ENCODE measurements at regions not wholly inside any gene's neighbourhood (a gene's known extent, or its start where the extent isn't known, plus 50 kb on each side); places are given as distances from the start of the nearest gene placed in this dataset.
"Not testable (repeated sequence)": the region's sequence is repeated elsewhere in the genome, so short reads cannot be mapped to it uniquely, and the experiment has no call there.

DNA sequence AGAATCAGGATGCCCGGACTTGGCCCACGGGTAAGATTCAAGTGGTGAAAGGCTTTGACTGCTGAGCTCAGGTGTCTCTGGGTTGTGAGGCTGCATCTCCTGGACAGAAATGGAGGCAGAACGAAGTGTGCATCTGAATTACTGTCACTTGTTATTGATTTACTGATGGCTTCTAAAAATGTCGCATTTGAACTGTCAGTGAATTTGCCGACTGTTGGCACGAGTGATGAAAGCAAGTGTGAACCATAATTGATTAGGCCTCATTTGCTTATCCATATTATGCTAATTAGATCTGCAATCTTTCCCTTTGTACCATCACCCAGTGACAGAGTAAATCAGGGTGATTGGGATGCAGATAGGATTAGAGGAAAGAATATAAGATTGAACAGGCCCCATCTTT lies 252.4 kb downstream of the NUF2 start:
- DNase-seq, result no peak

DNA sequence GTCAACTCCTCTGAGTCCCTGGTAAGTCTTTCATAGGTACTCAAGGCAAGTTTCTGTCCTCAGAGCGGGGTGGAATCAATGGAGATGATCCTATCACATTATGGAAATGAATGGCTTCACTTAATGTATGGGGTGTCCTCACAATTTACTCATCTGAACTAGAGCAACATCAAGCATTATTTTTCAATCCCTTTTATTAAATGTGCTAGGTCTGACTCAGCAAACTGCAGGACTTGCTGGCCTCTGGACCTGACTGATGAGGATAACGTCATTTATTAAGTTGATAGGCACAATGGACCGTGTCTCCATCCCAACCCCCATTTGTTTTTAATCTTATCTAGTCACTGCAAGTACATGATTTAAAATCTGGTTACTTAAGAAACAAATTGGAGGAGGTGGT lies 259.2 kb downstream of the NUF2 start:
- no peak for DNase-seq

DNA sequence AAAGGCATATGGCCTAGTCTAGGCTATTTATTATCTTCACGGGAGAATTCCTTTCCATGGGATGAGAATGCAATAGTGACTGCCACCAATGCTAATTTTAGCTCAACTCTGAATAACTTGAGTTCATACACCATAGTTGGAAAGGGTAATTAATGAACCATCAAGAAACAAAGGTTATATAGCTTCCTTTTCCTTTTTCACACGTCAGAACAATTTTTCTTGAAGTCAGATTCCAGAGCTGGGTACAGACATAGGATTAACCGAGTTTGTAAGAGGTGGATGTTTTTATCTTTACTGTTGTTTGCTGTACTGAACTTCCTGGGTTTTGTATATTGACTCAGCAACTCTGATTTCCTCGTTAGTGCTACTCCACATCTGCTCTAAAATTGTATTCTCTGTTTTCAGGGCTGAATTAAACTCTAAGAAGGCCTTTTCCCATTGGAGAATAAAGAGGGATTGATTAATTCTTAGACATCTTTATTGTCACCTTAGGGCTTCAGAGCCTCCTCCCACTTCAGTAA lies 262.0 kb downstream of the NUF2 start:
- no peak for DNase-seq

DNA sequence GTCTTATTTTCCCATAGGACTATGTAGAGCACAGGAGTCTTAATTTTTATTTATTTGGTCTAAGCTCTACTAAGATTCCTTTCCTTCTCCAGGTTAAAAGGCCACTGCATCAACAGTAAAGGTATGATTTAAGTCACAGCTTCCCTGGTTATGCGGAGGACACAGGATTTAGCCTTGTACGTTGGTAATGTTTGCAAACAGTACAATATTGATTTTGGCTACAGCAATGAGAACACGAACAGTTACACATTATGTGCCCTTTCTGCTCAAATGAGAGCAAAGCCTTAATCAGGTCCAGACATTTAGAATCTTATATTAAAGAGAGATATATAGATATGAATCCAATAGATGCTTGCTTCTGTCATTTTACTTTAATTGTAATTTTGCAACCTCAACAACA lies 264.0 kb downstream of the NUF2 start:
- no peak for DNase-seq

DNA sequence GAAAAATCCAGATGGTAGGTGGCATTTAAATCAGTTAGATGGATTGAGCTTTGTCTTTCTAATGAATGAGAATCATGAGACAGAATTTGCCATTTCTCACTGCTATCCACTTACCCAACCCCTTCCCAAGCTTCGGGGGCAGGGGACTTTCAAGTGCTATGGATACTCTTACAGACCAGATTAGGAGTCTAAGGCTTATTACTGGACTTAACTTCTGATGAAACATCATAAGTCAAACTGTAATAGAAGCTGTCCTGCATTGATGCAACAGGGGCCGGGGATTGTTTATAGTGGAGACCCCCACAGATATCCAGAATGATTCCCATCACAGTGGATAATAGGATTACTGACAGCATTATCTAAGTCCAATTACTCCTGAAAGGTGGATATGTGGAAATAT lies 267.0 kb downstream of the NUF2 start:
- no peak for DNase-seq

DNA sequence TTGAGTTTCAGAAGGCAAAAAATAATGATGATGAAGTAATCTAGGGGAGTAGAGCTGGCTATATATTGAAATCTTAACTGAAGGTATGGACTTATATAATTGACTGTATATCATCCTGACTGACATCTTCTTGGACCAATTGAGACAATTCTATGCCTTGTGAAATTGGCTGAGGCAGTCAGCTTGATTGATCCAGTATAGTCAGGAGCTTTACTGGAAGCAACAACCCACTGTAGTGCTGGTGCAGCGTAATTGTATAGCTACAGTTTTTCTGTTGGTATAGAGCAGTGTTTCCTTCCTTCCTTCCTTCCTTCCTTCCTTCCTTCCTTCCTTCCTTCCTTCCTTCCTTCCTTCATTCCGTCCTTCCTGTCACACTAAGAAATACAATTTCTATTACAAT lies 268.0 kb downstream of the NUF2 start:
- no peak for DNase-seq

DNA sequence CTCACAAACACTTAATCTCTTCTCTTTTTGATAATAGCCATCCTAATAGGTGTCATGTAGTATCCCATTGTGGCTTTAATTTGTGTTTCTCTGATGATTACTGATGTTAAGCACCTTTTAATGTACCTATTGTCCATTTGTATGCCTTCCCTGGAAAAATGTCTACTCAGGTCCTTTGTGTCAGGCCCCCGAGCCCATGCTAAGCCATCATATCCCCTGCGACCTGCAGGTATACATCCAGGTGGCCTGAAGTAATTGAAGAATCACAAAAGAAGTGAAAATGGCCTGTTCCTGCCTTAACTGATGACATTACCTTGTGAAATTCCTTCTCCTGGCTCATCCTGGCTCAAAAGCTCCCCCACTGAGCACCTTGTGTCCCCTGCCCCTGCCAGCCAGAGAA lies 269.4 kb downstream of the NUF2 start:
- not testable (repeated sequence) for DNase-seq

DNA sequence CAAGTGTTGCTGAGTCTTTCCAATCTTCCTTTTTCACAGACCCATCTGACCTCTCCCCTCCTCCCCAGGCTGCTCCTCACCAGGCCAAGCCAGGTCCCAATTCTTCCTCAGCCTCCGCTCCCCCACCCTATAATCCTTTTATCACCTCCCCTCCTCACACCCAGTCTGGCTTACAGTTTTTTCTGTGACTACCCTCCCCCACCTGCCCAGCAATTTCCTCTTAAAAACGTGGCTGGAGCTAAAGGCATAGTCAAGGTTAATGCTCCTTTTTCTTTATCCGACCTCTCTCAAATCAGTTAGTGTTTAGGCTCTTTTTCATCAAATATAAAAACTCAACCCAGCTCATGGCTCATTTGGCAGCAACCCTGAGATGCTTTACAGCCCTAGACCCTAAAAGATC lies 270.9 kb downstream of the NUF2 start:
- DNase-seq, result not testable (repeated sequence)

DNA sequence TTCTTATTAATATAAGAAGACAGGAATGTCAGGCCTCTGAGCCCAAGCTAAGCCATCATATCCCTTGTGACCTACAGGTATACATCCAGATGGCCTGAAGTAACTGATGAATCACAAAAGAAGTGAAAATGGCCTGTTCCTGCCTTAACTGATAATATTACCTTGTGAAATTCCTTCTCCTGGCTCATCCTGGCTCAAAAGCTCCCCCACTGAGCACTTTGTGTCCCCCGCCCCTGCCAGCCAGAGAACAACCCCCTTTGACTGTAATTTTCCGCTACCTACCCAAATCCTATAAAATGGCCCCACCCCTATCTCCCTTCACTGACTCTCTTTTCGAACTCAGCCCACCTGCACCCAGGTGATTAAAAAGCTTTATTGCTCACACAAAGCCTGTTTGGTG lies 274.4 kb downstream of the NUF2 start:
- DNase-seq, result not testable (repeated sequence)

DNA sequence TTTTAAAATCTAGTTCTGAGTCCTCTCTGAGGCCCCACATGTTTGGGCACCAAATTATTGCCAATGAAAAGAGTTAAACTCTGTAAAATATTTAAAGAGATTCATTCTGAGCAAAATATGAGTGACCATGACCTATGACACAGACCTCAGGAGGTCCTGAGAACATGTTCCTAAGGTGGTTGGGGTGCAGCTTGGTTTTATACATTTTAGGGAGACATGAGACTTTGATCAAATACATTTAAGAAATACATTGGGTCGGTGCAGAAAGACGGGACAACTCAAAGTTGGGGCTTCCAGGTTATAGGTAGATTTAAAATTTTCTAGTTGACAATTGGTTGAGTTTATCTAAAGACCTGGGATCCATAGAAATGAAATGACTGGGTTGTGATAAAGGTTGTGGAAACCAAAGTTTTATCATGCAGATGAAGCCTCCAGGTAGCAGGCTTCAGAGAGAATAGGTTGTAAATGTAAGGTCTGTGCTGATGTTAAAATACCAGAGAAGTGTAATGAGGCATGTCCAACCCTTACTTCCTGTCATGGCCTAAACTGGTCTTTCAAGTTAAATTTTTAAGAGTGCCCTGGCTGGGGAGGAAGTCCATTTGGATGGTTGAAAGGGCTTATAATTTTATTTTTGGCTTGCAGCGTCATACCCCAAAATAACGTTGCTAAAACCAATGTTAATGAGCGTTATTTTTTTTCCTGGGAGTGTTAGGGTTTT lies 274.9 kb downstream of the NUF2 start:
- no peak for DNase-seq

DNA sequence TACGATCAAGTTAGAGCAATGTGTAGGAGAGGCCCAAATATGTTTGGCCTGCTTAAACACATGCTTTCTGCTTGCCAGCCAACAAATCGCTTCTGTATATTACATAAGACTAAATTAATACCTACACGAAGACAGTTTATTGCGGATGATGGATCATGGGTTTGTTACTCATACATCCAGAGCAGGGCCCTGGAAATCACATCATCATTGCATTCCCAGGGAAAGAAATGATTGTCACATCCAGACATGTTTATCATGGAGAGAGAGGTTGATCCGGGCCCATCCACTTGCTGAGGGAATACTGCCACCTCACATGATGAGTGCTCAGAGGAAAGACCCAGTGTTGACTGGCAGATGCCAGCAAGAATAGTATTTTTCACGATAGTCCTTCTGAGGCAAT lies 282.6 kb downstream of the NUF2 start:
- no peak for DNase-seq

DNA sequence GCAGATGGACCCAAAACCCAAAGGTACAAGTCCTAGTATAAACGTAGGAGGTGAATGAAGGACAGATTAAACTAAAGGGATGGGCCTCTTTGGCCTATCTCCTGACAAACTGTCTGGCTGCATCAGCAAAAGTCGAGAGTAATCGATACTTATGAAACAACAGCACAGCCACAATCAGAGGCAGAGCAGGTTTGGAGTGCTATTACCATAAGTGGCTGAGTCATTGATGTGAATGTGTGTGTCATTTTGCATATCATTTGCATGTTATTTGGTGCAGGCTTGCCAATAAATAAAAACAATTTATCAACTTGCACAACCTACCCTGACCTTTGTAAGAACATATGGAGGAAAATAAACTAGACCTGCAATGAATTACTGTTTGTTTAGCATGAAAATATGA lies 283.1 kb downstream of the NUF2 start:
- no peak for DNase-seq

DNA sequence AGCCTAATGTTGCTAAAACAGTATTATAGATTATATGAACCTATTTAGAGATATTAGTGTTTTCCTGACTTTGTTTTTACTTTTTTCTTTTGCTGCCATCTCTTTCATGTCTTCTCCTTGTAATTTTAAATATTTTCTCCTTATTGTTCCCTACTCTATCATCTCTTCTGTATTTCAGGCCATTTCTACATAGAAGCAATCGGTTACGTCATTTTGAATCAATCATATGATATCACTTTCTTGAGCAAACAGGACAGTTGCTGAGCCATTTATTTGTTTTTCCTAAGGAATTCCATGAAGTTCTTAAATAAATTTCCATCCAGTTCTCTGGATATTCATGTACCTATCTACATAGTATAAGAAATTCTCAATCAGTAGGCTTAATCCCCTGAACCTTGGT lies 287.2 kb downstream of the NUF2 start:
- no peak for DNase-seq

DNA sequence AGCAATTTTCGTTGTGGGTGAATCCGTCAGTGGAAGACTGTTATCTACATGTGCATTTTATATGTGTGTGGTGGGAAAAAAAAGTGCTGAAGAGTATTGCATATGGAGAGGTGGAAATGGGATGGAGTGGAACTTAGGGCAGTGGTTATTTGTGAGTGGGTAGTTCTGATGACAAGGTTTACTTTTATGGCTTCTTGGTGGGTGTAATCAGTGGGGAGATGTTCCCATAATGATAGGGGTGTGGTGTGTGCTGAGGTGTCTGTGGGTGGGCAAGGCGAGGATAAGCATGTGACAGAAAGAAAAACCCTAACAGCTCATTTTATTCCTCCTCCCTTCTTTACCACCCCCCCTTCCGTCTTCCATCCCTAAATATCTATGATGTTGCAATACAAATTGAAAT lies 288.1 kb downstream of the NUF2 start:
- no peak for DNase-seq

DNA sequence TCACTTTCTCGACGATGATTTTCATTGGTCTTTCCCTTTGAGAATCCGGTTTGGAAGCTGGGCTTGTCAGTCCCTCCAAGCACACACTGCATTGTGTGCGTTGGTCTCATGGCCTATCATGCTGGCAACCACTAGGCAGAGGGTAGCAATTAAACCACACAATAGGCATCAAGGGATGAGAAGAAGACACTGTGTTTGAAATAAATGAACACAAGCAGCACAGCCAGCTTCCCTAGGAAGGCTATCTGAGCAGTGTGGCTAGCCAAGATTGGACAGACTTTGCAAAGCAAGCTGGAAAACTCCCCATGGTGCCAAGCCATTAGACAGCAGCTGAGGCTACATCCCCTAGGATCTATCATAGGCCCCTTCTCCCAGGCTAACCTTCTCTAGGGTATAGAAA lies 288.7 kb downstream of the NUF2 start:
- no peak for DNase-seq

DNA sequence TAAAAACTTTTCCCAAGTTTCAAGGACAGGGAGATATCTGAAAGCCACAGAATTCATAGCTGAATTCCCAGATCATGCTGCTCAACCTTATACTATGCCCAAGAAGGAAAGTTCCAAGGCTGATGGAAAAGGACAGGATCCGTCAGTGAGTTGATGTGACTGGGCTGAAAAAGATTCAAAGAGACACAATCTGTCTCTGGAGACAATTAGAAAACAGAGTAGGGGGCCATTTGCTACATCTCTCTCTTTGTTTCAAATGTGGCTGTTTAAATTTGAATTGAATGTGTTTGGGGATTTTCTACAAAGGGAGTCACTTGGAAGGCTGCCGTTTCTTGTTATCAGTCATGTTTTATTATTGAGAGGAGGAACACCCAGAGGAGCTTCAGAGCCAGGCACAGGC lies 292.6 kb downstream of the NUF2 start:
- no peak for DNase-seq

DNA sequence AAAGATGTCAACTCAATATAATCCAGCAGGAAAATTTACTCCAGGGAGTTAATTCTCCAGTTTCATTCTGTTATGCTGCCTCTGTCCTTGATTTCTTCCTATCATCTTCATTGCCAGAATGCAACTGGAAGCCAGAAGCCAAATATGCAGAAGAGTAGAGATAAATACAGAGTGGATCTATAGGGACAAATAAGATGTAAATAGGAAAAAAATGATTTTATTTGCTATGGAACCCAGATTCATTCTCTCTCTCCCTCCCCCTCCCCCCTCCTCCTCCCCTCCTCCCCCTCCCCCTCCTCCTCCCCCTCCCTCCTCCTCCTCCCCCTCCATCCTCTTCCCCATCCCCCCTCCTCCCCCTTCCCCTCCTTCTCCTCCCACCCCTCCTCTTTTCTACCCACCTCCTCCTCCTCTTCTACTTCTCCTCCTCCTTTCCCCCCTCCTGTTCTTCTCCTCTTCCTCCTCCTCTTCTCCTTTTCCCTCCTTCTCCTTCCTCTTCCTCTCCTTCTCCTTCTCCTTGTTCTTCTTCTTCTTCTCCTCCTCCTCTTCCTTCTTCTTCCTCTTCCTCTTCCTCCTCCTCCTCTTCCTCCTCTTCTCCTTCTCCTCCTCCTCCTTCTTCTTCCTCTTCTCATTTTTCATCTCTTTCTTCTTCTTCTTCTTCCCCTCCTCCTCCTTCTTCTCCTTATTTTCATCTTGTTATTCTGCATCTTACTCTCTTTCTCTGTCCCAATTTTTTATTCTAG lies 306.4 kb downstream of the NUF2 start:
- no peak for DNase-seq

DNA sequence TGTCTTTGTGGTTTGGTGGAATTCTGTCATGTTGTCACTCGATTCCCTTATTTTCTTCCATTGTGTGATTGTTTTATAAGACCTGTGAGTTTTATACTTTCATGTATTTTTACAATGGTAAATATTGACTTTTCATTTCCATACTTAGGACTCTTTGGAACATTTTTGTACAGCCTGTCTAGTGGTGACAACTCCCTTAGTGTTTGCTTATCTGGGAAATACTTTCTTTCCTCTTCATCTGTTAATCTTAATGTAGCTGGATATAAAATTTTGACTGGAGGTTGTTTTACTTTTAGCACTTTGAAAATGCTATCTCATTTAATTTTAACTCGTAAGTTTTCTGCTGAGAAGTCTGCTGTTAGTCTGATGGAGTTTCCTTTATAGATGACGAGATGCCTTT lies 310.5 kb downstream of the NUF2 start:
- DNase-seq, result no peak

DNA sequence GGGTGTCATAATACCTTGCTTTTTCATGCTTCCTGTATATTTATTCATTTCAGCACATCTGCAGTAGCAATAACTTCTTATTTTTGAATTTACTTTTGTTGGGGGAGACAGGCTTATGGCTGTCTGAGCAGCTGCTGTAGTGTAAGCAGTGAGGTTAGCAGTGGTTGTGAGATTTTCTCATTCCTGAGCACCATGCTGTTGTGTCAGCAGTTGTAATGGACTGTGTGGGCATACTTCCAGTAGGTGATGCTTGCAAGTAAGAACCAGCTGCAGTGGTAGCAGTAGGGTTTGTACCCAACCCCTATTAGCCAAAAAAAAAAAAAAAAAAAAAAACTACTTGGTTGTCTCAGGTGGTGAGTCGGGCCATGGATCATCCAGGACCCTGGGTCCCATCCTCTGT lies 311.6 kb downstream of the NUF2 start:
- DNase-seq, result no peak

DNA sequence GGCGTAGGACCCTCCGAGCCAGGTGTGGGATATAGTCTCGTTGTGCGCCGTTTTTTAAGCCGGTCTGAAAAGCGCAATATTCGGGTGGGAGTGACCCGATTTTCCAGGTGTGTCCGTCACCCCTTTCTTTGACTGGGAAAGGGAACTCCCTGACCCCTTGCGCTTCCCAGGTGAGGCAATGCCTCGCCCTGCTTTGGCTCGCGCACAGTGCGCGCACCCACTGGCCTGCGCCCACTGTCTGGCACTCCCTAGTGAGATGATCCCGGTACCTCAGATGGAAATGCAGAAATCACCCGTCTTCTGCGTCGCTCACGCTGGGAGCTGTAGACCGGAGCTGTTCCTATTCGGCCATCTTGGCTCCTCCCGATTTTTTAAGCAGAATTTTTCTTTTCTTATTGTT lies 323.9 kb downstream of the NUF2 start:
- DNase-seq, result not testable (repeated sequence)

DNA sequence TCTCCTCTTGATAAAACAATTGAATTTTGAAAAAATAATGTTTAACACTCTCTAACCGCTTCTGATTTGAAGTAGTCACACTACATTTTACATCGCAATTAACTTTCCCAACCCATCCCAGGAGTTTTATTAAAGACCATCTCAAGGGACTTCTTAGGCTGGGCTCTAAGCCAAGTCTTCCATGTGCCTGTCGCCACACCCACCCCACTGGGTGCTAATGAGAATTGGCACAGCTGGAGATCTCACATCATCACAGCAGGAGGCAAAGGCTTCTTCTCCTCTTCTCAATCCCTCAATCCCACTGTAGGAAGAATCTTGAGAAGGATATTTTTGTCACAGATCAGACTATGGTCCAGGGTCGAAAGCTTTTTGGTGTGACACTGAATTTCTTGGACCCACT lies 328.9 kb downstream of the NUF2 start:
- no peak for DNase-seq

DNA sequence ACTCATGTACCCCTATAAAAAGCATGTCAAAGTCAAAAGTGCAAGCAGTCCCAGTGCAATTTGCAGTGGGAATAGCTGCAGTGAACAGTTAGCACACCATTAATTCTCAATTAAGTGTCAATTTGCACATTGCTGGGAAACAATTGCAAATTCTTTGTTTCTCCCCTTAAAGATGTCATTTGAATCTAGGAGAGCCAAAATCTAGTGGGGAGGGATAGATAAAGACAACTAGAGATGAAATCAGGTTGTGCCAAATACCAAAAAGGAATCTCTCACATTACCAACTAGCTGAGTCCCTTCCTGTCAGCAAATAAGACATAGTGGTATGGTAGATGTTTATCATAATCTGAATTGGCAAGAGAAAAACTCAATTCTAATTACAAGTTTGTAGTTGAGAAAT lies 330.7 kb downstream of the NUF2 start:
- no peak for DNase-seq

DNA sequence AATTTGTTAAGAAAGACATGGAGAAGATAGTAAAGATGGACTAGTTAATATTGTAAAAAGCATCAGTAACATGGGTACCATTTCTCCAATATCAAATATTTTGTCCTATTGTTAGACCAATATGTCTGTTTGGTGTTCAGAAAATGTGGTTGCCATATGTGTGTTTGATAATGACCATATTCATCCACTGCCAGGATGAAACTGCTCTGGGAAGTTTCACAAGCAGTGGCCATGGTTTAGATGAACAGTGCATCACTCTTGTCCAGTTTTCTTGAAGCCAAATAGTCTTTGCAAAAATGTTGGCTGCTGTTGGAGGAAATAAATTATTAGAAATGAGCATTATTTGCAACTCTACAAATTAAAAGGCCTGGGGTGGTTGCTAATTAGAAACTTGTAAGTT lies 333.8 kb downstream of the NUF2 start:
- no peak for DNase-seq

DNA sequence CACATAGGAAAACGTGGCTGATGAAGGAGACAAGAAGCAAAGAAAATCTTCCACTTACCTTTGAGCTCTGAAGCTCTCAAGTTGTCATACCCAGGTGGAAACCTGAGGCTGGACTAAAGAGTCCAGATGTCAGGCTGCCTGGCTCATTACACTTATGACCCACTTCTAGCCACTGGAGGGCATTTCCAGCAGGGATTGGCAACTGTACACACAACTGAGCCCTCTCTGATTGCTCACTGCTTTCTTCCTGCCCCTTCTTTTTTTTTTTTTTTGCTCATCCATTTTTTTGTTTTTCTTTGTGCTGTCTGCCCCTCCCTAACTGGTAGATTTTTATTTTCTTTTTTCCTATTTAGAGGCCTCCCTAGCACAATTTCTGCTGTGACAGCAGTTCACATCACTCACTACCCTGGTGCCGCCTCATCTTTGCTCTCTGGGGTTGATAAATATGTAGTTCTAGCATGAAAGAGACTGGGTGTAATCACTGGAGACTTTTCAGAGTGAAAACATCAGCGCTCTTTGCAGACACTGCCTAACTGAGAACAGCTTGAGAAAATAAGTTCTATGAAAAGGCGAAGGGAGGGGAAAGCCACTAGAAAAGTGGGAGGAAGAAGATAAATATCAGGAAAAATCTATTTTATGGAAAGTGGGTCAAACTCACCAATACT lies 334.5 kb downstream of the NUF2 start:
- no peak for DNase-seq

Measured in skin of body (tissue), 1 donor.